ENCODE measurements at regions not wholly inside any gene's neighbourhood (a gene's known extent, or its start where the extent isn't known, plus 50 kb on each side); places are given as distances from the start of the nearest gene placed in this dataset.

DNA sequence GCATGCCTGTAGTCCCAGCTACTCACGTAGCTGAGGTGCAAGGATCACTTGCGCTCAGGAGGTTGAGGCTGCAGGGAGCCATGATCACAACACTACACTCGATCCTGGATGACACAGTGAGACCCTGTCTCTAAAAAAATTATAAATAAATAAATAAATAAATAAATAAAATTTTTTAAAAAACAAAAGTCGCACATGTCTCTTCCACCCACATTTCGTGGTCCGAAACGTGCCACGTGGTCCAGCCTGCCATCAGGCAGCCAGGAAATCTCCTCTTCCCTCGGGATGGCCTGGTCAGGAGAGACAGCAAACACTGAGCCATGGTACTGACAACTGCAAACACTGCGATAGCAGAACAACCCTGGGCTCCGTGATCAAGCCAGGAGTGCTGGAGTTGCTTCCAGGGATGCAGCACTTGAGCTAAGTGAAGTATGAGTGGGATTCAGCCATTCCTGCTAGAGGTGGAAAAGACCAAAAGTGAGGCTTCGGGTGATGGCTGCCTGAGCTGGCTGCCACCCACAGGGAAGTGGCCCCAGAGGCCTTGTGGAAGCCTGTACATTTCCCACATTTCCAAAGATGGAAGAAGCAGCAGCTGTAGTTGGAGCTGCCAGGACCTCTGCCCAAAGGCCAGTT lies 193.1 kb downstream of the SMAD2 start:
- no peak for TF ChIP-seq ZFX (IDR thresholded peaks at IDR 0.05; ENCODE audit: borderline replicate concordance)
- TF ChIP-seq, protein P1, sequence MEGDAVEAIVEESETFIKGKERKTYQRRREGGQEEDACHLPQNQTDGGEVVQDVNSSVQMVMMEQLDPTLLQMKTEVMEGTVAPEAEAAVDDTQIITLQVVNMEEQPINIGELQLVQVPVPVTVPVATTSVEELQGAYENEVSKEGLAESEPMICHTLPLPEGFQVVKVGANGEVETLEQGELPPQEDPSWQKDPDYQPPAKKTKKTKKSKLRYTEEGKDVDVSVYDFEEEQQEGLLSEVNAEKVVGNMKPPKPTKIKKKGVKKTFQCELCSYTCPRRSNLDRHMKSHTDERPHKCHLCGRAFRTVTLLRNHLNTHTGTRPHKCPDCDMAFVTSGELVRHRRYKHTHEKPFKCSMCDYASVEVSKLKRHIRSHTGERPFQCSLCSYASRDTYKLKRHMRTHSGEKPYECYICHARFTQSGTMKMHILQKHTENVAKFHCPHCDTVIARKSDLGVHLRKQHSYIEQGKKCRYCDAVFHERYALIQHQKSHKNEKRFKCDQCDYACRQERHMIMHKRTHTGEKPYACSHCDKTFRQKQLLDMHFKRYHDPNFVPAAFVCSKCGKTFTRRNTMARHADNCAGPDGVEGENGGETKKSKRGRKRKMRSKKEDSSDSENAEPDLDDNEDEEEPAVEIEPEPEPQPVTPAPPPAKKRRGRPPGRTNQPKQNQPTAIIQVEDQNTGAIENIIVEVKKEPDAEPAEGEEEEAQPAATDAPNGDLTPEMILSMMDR (IDR thresholded peaks at IDR 0.05) = no peak
- H3K27ac ChIP-seq = no peak overlapping the region

DNA sequence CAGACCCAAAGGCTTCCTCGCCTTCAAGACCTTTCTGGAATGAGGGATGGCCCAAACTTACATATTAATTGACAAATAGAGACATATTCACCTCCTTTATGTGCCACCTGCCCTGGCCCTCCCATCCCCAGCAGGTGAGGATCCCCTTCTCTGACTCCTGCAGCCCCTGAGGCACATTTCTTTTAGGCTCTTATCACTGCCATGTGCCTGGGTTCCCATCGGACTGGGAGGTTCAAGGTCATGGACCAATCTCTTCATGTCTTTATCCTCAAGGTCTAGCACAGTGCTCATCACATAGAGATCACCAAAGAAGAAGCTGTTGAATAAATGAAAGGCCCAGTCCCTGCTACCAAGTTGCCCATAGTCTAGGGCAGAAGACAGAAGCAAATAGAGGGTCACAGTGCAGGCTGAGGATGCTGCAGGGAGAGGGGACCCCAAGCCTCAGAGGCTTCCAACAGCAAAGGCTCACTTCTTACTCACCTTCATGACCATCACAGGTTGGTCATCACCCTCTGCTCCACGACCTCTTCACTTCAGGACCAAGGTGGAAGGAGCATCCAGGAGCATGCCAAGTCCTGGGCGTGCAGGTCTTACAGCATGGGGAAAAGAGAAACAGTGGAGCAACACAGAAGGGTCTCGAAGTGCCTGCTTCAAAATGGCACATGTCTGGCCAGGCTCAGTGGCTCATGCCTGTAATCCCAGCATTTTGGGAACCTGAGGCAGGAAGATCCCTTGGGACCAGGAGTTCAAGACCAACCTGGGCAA lies 193.9 kb downstream of the SMAD2 start:
- H3K27ac ChIP-seq = no peak overlapping the region
- TF ChIP-seq ZFX (IDR thresholded peaks at IDR 0.05; ENCODE audit: borderline replicate concordance) = no peak
- TF ChIP-seq, protein P1 (IDR thresholded peaks at IDR 0.05) = no peak

DNA sequence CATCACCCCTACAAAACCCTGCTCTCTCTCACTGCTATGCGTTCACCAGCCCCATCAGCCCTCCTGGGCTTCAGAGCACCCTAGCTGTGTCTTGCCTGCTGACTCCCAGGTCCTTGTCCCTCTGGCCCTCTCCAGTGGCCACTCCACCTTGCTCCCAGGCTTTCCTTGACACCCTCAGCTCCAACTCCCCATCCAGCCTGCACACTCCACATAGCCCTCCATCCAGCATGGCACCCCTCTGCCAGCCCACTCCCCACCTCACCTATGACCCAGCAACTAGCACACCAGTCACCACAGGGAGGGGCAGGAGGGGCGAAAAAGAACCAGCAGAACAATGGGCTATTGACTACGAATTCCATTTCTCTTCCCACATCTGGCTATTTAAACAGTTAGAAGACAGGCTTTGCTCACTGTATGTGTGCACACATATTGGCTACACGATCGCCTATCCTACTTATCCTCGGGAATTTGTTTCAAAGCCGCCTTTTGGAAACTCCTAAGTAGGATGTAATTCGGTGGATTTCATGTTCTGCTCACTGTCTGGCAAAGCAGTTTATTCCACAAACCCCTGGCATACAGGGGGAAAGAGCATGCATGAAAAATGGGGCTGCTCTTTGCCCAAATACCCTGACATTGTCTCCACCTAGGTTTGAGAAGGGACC lies 195.3 kb downstream of the SMAD2 start:
- no peak for TF ChIP-seq ZFX (IDR thresholded peaks at IDR 0.05; ENCODE audit: borderline replicate concordance)
- TF ChIP-seq, protein P1 (IDR thresholded peaks at IDR 0.05) = no peak
- no peak overlapping the region for H3K27ac ChIP-seq

DNA sequence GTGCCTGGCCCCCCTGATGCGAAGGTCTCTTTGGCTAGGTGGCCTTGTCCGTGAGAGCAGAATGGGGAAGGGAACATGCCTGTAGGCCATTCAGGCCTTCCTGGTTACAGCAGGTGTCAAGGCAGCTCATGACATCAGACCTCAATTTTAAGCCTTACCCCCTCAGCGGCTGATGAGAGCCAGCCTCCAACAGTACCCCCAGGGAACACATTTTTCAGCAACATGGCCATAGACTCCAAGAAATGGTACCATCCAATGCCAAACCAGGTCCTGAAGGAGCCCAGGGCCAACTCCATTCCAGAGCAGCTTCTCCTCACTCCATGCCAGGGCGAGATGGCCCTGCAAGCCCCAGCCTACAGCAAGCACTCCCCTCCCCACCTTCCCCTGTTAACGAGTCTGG lies 199.2 kb downstream of the SMAD2 start:
- TF ChIP-seq, protein P1 (IDR thresholded peaks at IDR 0.05) = no peak
- TF ChIP-seq ZFX (IDR thresholded peaks at IDR 0.05; ENCODE audit: borderline replicate concordance) = no peak
- no peak overlapping the region for H3K27ac ChIP-seq

GRCh38 chr18:47730795-47731194 lies 199.7 kb downstream of the SMAD2 start:
- TF ChIP-seq ZFX (IDR thresholded peaks at IDR 0.05; ENCODE audit: borderline replicate concordance) = no peak
- TF ChIP-seq, protein P1 (IDR thresholded peaks at IDR 0.05) = no peak
- H3K27ac ChIP-seq = no peak overlapping the region

DNA sequence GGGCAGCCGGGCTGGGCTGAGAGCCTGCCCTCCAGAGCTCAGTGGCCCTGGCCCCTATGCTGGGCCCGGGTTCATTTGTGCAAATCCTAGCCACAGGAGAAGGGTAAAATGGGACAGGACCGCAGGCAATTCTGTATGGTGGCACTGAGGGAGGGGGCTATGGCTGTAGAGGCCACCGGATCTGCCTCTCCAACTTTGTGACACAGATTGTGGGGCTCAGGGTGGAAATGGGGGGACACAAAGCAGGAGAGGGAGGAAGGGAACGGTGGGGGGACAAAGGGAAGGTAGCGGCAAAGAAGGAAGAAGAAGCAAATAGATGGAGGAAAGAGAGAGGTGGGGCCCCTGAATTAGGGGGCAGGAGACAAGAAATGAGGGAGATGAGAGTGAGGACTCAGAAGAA lies 201.1 kb downstream of the SMAD2 start:
- H3K27ac ChIP-seq = no peak overlapping the region
- TF ChIP-seq, protein P1 (IDR thresholded peaks at IDR 0.05) = no peak
- no peak for TF ChIP-seq ZFX (IDR thresholded peaks at IDR 0.05; ENCODE audit: borderline replicate concordance)

DNA sequence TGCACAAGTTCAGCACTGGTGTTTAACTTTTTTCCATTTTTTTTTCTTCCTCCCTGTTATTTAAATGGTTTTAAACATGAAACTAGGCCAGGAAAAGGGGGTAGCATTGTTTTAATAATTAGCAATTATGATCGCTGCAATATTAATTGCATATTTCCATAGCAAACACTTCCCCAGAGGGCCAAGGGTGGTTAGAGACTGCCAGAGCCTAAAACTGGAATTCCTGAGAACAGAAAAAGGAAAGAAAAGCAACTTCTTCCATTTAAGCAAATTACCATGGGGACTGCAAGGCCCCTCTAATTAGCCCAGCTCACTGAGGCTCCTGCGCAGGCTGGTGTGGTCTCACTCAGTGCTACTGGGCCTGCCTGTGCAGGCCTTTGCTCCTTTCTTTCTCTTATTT lies 201.5 kb downstream of the SMAD2 start:
- no peak for TF ChIP-seq ZFX (IDR thresholded peaks at IDR 0.05; ENCODE audit: borderline replicate concordance)
- TF ChIP-seq, protein P1 (IDR thresholded peaks at IDR 0.05) = no peak
- no peak overlapping the region for H3K27ac ChIP-seq
